ENCODE measurements at regions not wholly inside any gene's neighbourhood (a gene's known extent, or its start where the extent isn't known, plus 50 kb on each side); places are given as distances from the start of the nearest gene placed in this dataset.

DNA sequence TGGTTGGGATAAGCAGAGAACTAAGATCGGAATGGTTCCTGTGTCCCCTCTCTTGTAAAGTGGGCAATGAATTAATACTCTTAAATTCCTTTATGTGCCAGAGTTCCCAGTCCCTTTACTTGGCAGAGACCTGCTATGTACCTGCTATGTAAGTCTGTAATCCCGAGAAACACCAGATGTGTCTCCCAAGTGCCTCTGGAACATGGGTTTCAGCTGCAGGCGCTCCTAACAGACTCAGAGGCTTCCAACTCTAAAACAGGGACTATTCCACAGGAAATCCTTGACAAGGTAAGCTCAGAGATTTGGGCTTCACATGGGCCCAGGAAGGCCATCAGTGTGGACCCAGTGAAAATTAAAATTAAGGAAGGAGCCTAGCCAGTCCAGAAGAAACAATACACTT is 117.7 kb upstream of the PLCL2 start:
- 14% methylated on average over 3 of the region's 3 CpGs for WGBS (ENCODE audit: insufficient coverage, insufficient replicate concordance, low lambda C conversion rate, missing lambda C conversion rate)
- RAD21 ChIA-PET (ENCODE audit: unreplicated experiment), result no interaction called here
- FAIRE-seq (no peak), ATAC-seq (no peak), DNase-seq (ENCODE audit: low read depth, low spot score) (no peak)
- no TSS peak for BruUV-seq (replicated peaks)
- no peaks in the 10 kb centered on the region; a peak in 1 of 4 replicates for H3K27me3 ChIP-seq (replicated peaks in 1 of 2; ENCODE audit: control insufficient read depth in 2 of 2, insufficient read depth in 2 of 2, low read length in 1 of 2)
- no peaks in the 10 kb centered on the region for H3K79me2 ChIP-seq (ENCODE audit: control insufficient read depth, insufficient read depth, low read length)
- no peaks in the 10 kb centered on the region for H3K36me3 ChIP-seq (ENCODE audit: control insufficient read depth in 2 of 2, insufficient read depth in 2 of 2, low read length in 1 of 2)
- in situ Hi-C loops (cut with MboI), result no loop called here
- POLR2A ChIA-PET, result no interaction called here
- H3K4me1 ChIP-seq (ENCODE audit: control insufficient read depth, insufficient read depth, low read length), result no peaks in the 10 kb centered on the region
- CTCF ChIA-PET, result no interaction called here
- no peak overlapping the region for H3K27ac ChIP-seq (ENCODE audit: control insufficient read depth, insufficient read depth)
- H2AFZ ChIP-seq (ENCODE audit: control insufficient read depth, low read depth, low read length), result no peak overlapping the region
- H3K4me3 ChIP-seq, result no peak overlapping the region
- SMC1A ChIA-PET (ENCODE audit: uncharacterized antibody, unreplicated experiment), result no interaction called here
- no peak overlapping the region for H3K4me2 ChIP-seq (ENCODE audit: control insufficient read depth, insufficient read depth)
- no peak overlapping the region for H3K9ac ChIP-seq (ENCODE audit: control insufficient read depth, insufficient read depth, low read length)
- H4K20me1 ChIP-seq (ENCODE audit: control insufficient read depth, insufficient read depth), result no peaks in the 10 kb centered on the region
- H3K9me3 ChIP-seq (replicated peaks; ENCODE audit: control insufficient read depth, insufficient read depth, low read length), result no peaks in the 10 kb centered on the region
- intact Hi-C loops (cut with micrococcal nuclease; ENCODE audit: unreplicated experiment), result no loop called here
- TF ChIP-seq EZH2 (IDR thresholded peaks at IDR 0.05; ENCODE audit: borderline replicate concordance, control insufficient read depth, low read depth, low read length) (no peak), BRCA1 (IDR thresholded peaks at IDR 0.05; ENCODE audit: low read depth, low read length) (no peak), ESRRA (IDR thresholded peaks at IDR 0.05; ENCODE audit: low read length) (no peak), CBFB (IDR thresholded peaks at IDR 0.05; ENCODE audit: low read depth) (no peak), FOXM1 (IDR thresholded peaks at IDR 0.05; ENCODE audit: low read depth, low read length) (no peak), TCF12 (IDR thresholded peaks at IDR 0.05; ENCODE audit: low read depth, low read length) (no peak), KAT2A (conservative IDR thresholded peaks at IDR 0.05; ENCODE audit: control insufficient read depth, low read depth, low read length) (no peak), MTA3 (IDR thresholded peaks at IDR 0.05; ENCODE audit: borderline replicate concordance, low read length) (no peak), SREBF2 (IDR thresholded peaks at IDR 0.05; ENCODE audit: low read length) (no peak), CBX3 (IDR thresholded peaks at IDR 0.05; ENCODE audit: borderline replicate concordance, low read depth) (no peak), CHD4 (IDR thresholded peaks at IDR 0.05) (no peak), CBX5 (IDR thresholded peaks at IDR 0.05; ENCODE audit: low read depth) (no peak), CREB1 (IDR thresholded peaks at IDR 0.05; ENCODE audit: low read depth) (no peak), SMAD1 (IDR thresholded peaks at IDR 0.05; ENCODE audit: low read depth, partially characterized antibody) (no peak)
- TF ChIP-seq, protein P1, sequence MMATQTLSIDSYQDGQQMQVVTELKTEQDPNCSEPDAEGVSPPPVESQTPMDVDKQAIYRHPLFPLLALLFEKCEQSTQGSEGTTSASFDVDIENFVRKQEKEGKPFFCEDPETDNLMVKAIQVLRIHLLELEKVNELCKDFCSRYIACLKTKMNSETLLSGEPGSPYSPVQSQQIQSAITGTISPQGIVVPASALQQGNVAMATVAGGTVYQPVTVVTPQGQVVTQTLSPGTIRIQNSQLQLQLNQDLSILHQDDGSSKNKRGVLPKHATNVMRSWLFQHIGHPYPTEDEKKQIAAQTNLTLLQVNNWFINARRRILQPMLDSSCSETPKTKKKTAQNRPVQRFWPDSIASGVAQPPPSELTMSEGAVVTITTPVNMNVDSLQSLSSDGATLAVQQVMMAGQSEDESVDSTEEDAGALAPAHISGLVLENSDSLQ (IDR thresholded peaks at IDR 0.05), result no peak
- TF ChIP-seq, protein P2, sequence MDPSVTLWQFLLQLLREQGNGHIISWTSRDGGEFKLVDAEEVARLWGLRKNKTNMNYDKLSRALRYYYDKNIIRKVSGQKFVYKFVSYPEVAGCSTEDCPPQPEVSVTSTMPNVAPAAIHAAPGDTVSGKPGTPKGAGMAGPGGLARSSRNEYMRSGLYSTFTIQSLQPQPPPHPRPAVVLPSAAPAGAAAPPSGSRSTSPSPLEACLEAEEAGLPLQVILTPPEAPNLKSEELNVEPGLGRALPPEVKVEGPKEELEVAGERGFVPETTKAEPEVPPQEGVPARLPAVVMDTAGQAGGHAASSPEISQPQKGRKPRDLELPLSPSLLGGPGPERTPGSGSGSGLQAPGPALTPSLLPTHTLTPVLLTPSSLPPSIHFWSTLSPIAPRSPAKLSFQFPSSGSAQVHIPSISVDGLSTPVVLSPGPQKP (IDR thresholded peaks at IDR 0.05; ENCODE audit: low read depth, low read length), result no peak
- TF ChIP-seq, protein P3, sequence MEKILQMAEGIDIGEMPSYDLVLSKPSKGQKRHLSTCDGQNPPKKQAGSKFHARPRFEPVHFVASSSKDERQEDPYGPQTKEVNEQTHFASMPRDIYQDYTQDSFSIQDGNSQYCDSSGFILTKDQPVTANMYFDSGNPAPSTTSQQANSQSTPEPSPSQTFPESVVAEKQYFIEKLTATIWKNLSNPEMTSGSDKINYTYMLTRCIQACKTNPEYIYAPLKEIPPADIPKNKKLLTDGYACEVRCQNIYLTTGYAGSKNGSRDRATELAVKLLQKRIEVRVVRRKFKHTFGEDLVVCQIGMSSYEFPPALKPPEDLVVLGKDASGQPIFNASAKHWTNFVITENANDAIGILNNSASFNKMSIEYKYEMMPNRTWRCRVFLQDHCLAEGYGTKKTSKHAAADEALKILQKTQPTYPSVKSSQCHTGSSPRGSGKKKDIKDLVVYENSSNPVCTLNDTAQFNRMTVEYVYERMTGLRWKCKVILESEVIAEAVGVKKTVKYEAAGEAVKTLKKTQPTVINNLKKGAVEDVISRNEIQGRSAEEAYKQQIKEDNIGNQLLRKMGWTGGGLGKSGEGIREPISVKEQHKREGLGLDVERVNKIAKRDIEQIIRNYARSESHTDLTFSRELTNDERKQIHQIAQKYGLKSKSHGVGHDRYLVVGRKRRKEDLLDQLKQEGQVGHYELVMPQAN (conservative IDR thresholded peaks at IDR 0.05), result no peak
- TF ChIP-seq, protein P4, sequence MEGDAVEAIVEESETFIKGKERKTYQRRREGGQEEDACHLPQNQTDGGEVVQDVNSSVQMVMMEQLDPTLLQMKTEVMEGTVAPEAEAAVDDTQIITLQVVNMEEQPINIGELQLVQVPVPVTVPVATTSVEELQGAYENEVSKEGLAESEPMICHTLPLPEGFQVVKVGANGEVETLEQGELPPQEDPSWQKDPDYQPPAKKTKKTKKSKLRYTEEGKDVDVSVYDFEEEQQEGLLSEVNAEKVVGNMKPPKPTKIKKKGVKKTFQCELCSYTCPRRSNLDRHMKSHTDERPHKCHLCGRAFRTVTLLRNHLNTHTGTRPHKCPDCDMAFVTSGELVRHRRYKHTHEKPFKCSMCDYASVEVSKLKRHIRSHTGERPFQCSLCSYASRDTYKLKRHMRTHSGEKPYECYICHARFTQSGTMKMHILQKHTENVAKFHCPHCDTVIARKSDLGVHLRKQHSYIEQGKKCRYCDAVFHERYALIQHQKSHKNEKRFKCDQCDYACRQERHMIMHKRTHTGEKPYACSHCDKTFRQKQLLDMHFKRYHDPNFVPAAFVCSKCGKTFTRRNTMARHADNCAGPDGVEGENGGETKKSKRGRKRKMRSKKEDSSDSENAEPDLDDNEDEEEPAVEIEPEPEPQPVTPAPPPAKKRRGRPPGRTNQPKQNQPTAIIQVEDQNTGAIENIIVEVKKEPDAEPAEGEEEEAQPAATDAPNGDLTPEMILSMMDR (IDR thresholded peaks at IDR 0.05 in 2 of 3, conservative IDR thresholded peaks at IDR 0.05 in 1 of 3; ENCODE audit: control insufficient read depth in 2 of 3, extremely low read depth in 1 of 3, insufficient read depth in 1 of 3, low read depth in 3 of 3, low read length in 3 of 3), result no peak
